K562 (cell line): ENCODE measurements at regions not wholly inside any gene's neighbourhood (a gene's known extent, or its start where the extent isn't known, plus 50 kb on each side); places are given as distances from the start of the nearest gene placed in this dataset.
A peak's percentile ranks its signal among the peaks of the same experiment; 100 is the strongest.

ENCODE experiments used
- ATAC-seq: fragments of 200-7000 bp; cut with Tn5 transposase; 3 replicates; pipeline ENCODE4 v1.9.1; 2020; ENCODE audit warnings: moderate library complexity
- BruUV-seq: library from RNA; stranded (reverse); fragments of 400-500 nt; replicated peaks from 2 replicates; lab custom pipeline; 2021; lab: Mats Ljungman, UMichigan
- CTCF ChIA-PET: fragments of 300-600 bp; formaldehyde crosslinking; extraction: SDS; loops from one replicate; lab custom pipeline; 2021; ENCODE audit warnings: low intra/inter-chr PET ratio; lab: Yijun Ruan, JAX
- POLR2A ChIA-PET: fragments of 300-600, 350-650 bp; sonication (Branson Sonifier 250); formaldehyde crosslinking; extraction: SDS; loops from one replicate; lab custom pipeline; 2021; ENCODE audit warnings: antibody characterized with exemption, inconsistent platforms; lab: Yijun Ruan, JAX
- DNase-seq, 4 experiments: peaks; one replicate each; pipeline versions ENCODE4 v3.0.0 to v3.0.0-alpha.2; 2011 to 2018; ENCODE audit warnings: low spot score in 3 of 4, mixed read lengths in 3 of 4; ENCODE audit errors: extremely low read depth in 1 of 4
- FAIRE-seq: peaks from 2 replicates; lab custom pipeline; 2011; peaks lifted over from hg19 to GRCh38; lab: Jason Lieb, UNC
- H2AFZ ChIP-seq: 2 replicates; pipeline ENCODE4 v1.6.0; 2011; ENCODE audit warnings: low read depth, low read length, control low read depth, inconsistent platforms
- H3K27ac ChIP-seq: fragments of 200-600 bp; 3 replicates; pipeline ENCODE4 v1.8.0; 2011; ENCODE audit warnings: low read depth, mild to moderate bottlenecking, control low read depth, inconsistent platforms, low read length, moderate library complexity, mixed read lengths; ENCODE audit errors: extremely low read depth
- H3K27me3 ChIP-seq, 2 experiments: fragments of 300-600 bp in 1 of 2; 2 replicates in 1 of 2; 3 replicates in 1 of 2; pipeline versions ENCODE4 v1.6.0 to v1.8.0; 2011; ENCODE audit warnings: inconsistent platforms in 2 of 2, low read length in 2 of 2, mild to moderate bottlenecking in 1 of 2, mixed read lengths in 1 of 2, moderate library complexity in 1 of 2; ENCODE audit not compliant: control insufficient read depth in 2 of 2, insufficient read depth in 2 of 2
- H3K36me3 ChIP-seq: fragments of 300-600 bp; 3 replicates; pipeline ENCODE4 v1.8.0; 2011; ENCODE audit warnings: mild to moderate bottlenecking, low read length, inconsistent platforms; ENCODE audit not compliant: control insufficient read depth, insufficient read depth
- H3K4me1 ChIP-seq, 2 experiments: fragments of 200-600 bp in 1 of 2; replicated peaks in 1 of 2; 2 replicates in 1 of 2; 3 replicates in 1 of 2; pipeline versions ENCODE4 v1.5.1 to v1.8.0; 2011; ENCODE audit warnings: inconsistent platforms in 2 of 2, low read length in 2 of 2, mild to moderate bottlenecking in 1 of 2, mixed read lengths in 1 of 2, moderate library complexity in 1 of 2; ENCODE audit not compliant: control insufficient read depth in 2 of 2, insufficient read depth in 2 of 2
- H3K4me2 ChIP-seq: 2 replicates; pipeline ENCODE4 v1.6.1; 2011; ENCODE audit warnings: low read length, control low read depth, inconsistent platforms, mixed read lengths; ENCODE audit not compliant: insufficient read depth
- H3K4me3 ChIP-seq: fragments of 200-600 bp; sonication (generic), shearing (Covaris generic); 2 replicates; pipeline ENCODE4 v1.5.1; 2016; ENCODE audit warnings: control low read depth, inconsistent platforms
- H3K79me2 ChIP-seq: fragments of 200-600 bp; 3 replicates; pipeline ENCODE4 v1.8.0; 2011; ENCODE audit warnings: low read length, inconsistent platforms; ENCODE audit not compliant: control insufficient read depth, insufficient read depth
- H3K9ac ChIP-seq, 2 experiments: 2 replicates each; pipeline versions ENCODE4 v1.6.0 to v1.6.1; 2011; ENCODE audit warnings: low read depth in 2 of 2, low read length in 2 of 2, control low read depth in 1 of 2, inconsistent platforms in 1 of 2, mild to moderate bottlenecking in 1 of 2, mixed read lengths in 1 of 2; ENCODE audit not compliant: insufficient read depth in 1 of 2
- H3K9me1 ChIP-seq: one replicate; pipeline ENCODE4 v1.6.0; 2011; ENCODE audit warnings: inconsistent platforms, mild to moderate bottlenecking, low read length, moderate library complexity; ENCODE audit not compliant: control insufficient read depth, insufficient read depth
- H3K9me3 ChIP-seq: replicated peaks from 2 replicates; pipeline ENCODE4 v1.5.1; 2011; ENCODE audit warnings: low read depth, low read length, inconsistent platforms; ENCODE audit not compliant: control insufficient read depth, insufficient read depth
- H4K20me1 ChIP-seq: replicated peaks from 2 replicates; pipeline ENCODE4 v1.6.1; 2011; ENCODE audit warnings: low read length, inconsistent platforms, mixed read lengths; ENCODE audit not compliant: control insufficient read depth, insufficient read depth
- CTCFL ChIP-seq: IDR thresholded peaks from 2 replicates; pipeline ENCODE4 v1.6.1; 2011; ENCODE audit warnings: borderline replicate concordance, low read depth, mild to moderate bottlenecking, moderate library complexity, low read length; ENCODE audit not compliant: insufficient read depth, poor library complexity, severe bottlenecking
- HDAC8 ChIP-seq: fragments of 450-650 bp; IDR thresholded peaks from 2 replicates; pipeline ENCODE4 v1.6.1; 2016; ENCODE audit warnings: mild to moderate bottlenecking, missing genetic modification characterization, moderate library complexity, missing compliant biosample characterization
- MEF2A ChIP-seq: IDR thresholded peaks from 2 replicates; pipeline ENCODE4 v1.6.1; 2011; ENCODE audit warnings: low read depth, mild to moderate bottlenecking, low read length, moderate library complexity; ENCODE audit not compliant: control insufficient read depth
- PATZ1 ChIP-seq: fragments of 250-450 bp; sonication (Bioruptor Pico); IDR thresholded peaks from 2 replicates; pipeline ENCODE4 v1.5.0; 2020; ENCODE audit warnings: mild to moderate bottlenecking, borderline replicate concordance
- TRIM28 ChIP-seq: fragments of 450-650 bp; IDR thresholded peaks from 2 replicates; pipeline ENCODE4 v1.6.1; 2017
- VEZF1 ChIP-seq: fragments of 200-800 bp; sonication (Bioruptor generic); IDR thresholded peaks from 2 replicates; pipeline ENCODE4 v1.6.1; 2017; ENCODE audit warnings: missing genetic modification characterization, missing compliant biosample characterization
- ZNF780A ChIP-seq: fragments of 250-450 bp; sonication (Bioruptor Pico); IDR thresholded peaks from 2 replicates; pipeline ENCODE4 v1.5.0; 2021; ENCODE audit warnings: mild to moderate bottlenecking
- WGBS: fragments of 100-300 bp; shearing (Covaris generic); methylation state at CpG from one replicate; pipeline ENCODE4 v1.1.6; 2016; ENCODE audit warnings: low coverage, mixed read lengths; ENCODE audit not compliant: insufficient coverage; ENCODE audit errors: missing lambda C conversion rate; 5-methylcytosine and 5-hydroxymethylcytosine counted together
- in situ Hi-C: fragments of 300-500 bp; cut with MboI; formaldehyde crosslinking; loops from 4 replicates; pipeline ENCODE4 v1.15.0; 2018; ENCODE audit warnings: inconsistent platforms, mixed read lengths
- intact Hi-C: fragments of 100-400 bp; cut with micrococcal nuclease; formaldehyde crosslinking; loops from 2 replicates; pipeline ENCODE4 v1.14.2; 2022

GRCh38 chr2:144663207-144663606 lies 143.3 kb upstream of the ZEB2 start:
- 85% methylated on average over 6 of the region's 6 CpGs for WGBS
- in situ Hi-C loops (no loop called here), intact Hi-C loops (loop anchor here (5.0 kb wide), 2 partner anchors 81 to 141 kb away; partner anchors contain the start of gene ZEB2)
- Histone ChIP-seq H2AFZ (peak overlapping the region; percentile 83), H3K27me3 (no peaks in the 10 kb centered on the region), H3K9me1 (no peaks in the 10 kb centered on the region), H3K36me3 (no peaks in the 10 kb centered on the region), H3K4me3 (no peak overlapping the region), H4K20me1 (no peaks in the 10 kb centered on the region), H3K9ac (no peak overlapping the region), H3K27ac (0 out of 3 replicates have a peak overlapping the region, but pooled peaks have one; percentile 5), H3K79me2 (no peaks in the 10 kb centered on the region), H3K4me1 (peaks cover 9 to 42% of the 10 kb centered on the region in 2 experiments; a peak in 4 of 5 replicates), H3K9me3 (no peaks in the 10 kb centered on the region), H3K4me2 (peak overlapping the region; percentile 20; the same call in 1 of the 2 replicates)
- TF ChIP-seq MEF2A: peak; percentile 20; the same call in 1 of the 2 replicates
- TF ChIP-seq ZNF780A: no peak
- DNase-seq (no peak), FAIRE-seq (no peak), ATAC-seq (no peak)
- CTCF ChIA-PET: no interaction called here
- POLR2A ChIA-PET: no interaction called here
- BruUV-seq: no TSS peak

GRCh38 chr2:144660518-144661316 lies 140.8 kb upstream of the ZEB2 start:
- peak overlapping the region; percentile 50; the same call in 1 of the 2 replicates for H3K4me2 ChIP-seq
- POLR2A ChIA-PET: interaction anchor here (0.8 to 1.6 kb wide), 4 partner anchors 10 to 114 kb away, joined by 3 to 6 read pairs (median 4); no protein-coding TSS in a partner anchor
- H3K27me3 ChIP-seq: no peaks in the 10 kb centered on the region
- H3K79me2 ChIP-seq: no peaks in the 10 kb centered on the region
- no TSS peak for BruUV-seq
- H3K9me1 ChIP-seq: no peaks in the 10 kb centered on the region
- H3K4me1 ChIP-seq: peaks cover 9 to 42% of the 10 kb centered on the region in 2 experiments; a peak in 4 of 5 replicates
- H2AFZ ChIP-seq: peak overlapping the region; percentile 94
- in situ Hi-C loops: no loop called here
- WGBS: 48% methylated on average over 5 of the region's 5 CpGs
- DNase-seq (peak in 1 of 4 experiments; percentile 30), FAIRE-seq (peak; percentile 56), ATAC-seq (peak; percentile 61)
- H3K4me3 ChIP-seq: no peak overlapping the region
- no peaks in the 10 kb centered on the region for H3K36me3 ChIP-seq
- CTCF ChIA-PET: no interaction called here
- peak overlapping the region; percentile 90 for H3K27ac ChIP-seq
- no peaks in the 10 kb centered on the region for H3K9me3 ChIP-seq
- 0 out of 4 replicates have a peak overlapping the region, but pooled peaks of 1 of the 2 experiments have one; percentile 23 for H3K9ac ChIP-seq
- H4K20me1 ChIP-seq: no peaks in the 10 kb centered on the region
- intact Hi-C loops: loop anchor here (5.0 kb wide), 2 partner anchors 78 to 138 kb away; partner anchors contain the start of gene ZEB2
- TF ChIP-seq PATZ1 (CRISPR knock-in tag) (no peak), TRIM28 (no peak), HDAC8 (no peak), CTCFL (no peak), VEZF1 (CRISPR knock-in tag) (0 out of 2 replicates have a peak, but pooled peaks have one; percentile 42)
